ENCODE measurements at regions not wholly inside any gene's neighbourhood (a gene's known extent, or its start where the extent isn't known, plus 50 kb on each side); places are given as distances from the start of the nearest gene placed in this dataset.

- H3K9ac ChIP-seq (replicated peaks in 1 of 4; ENCODE audit: extremely low read depth in 1 of 4, low read depth in 3 of 4, low read length in 3 of 4), result no peak overlapping the region
- no peaks in the 10 kb centered on the region for H3K36me3 ChIP-seq (ENCODE audit: control insufficient read depth in 2 of 4, insufficient read depth in 4 of 4, low read length in 3 of 4)
- no peaks in the 10 kb centered on the region for H3K9me3 ChIP-seq (ENCODE audit: insufficient read depth in 2 of 2, low read depth in 1 of 2, low read length in 1 of 2)
- no peak overlapping the region for H3K23ac ChIP-seq (ENCODE audit: insufficient read length)
- FAIRE-seq, result no peak
- DNase-seq (ENCODE audit: low read depth in 1 of 2, low spot score in 2 of 2), result no peak
- no peaks in the 10 kb centered on the region for H3K23me2 ChIP-seq (ENCODE audit: low read depth, low read length)
- POLR2A ChIA-PET (ENCODE audit: partially characterized antibody), result no interaction called here
- no peak overlapping the region for H3K56ac ChIP-seq (replicated peaks; ENCODE audit: insufficient read length, low read depth, low read length)
- peaks cover 0 to 2% of the 10 kb centered on the region in 2 experiments for H4K20me1 ChIP-seq (replicated peaks in 1 of 2; ENCODE audit: control insufficient read depth in 1 of 2, insufficient read depth in 2 of 2, low read length in 2 of 2)
- no peak overlapping the region for H3K18ac ChIP-seq (ENCODE audit: extremely low read depth, low read length)
- H2BK20ac ChIP-seq (ENCODE audit: low read length), result no peak overlapping the region
- H4K91ac ChIP-seq (replicated peaks; ENCODE audit: insufficient read length, low read length), result no peak overlapping the region
- H2BK5ac ChIP-seq (ENCODE audit: low read depth, low read length), result no peak overlapping the region
- no peak overlapping the region for H2BK15ac ChIP-seq (ENCODE audit: low read length)
- TF ChIP-seq CREB1 (IDR thresholded peaks at IDR 0.05) (no peak), POU5F1 (IDR thresholded peaks at IDR 0.05; ENCODE audit: low read depth, low read length) (no peak), EGR1 (IDR thresholded peaks at IDR 0.05; ENCODE audit: borderline replicate concordance, low read depth, low read length) (no peak), EP300 (IDR thresholded peaks at IDR 0.05; ENCODE audit: borderline replicate concordance in 1 of 2, low read depth in 2 of 2, low read length in 2 of 2) (no peak), BRCA1 (IDR thresholded peaks at IDR 0.05; ENCODE audit: low read depth, low read length) (no peak), SRF (IDR thresholded peaks at IDR 0.05; ENCODE audit: low read depth, low read length) (no peak), SP1 (IDR thresholded peaks at IDR 0.05; ENCODE audit: low read depth, low read length) (no peak), EZH2 (IDR thresholded peaks at IDR 0.05; ENCODE audit: low read depth, low read length, severe bottlenecking) (no peak), BCL11A (IDR thresholded peaks at IDR 0.05; ENCODE audit: low read depth in 2 of 2, low read length in 2 of 2) (no peak)
- H3K4ac ChIP-seq (replicated peaks; ENCODE audit: insufficient read length, low read depth, low read length), result no peak overlapping the region
- CTCF ChIA-PET (ENCODE audit: partially characterized antibody), result interaction anchor here (1.0 to 2.2 kb wide), 2 partner anchors 14 to 24 kb away, joined by 3 to 10 read pairs; no protein-coding TSS in a partner anchor
- H3K14ac ChIP-seq (ENCODE audit: insufficient read length), result no peak overlapping the region
- no peak overlapping the region for H2BK12ac ChIP-seq (ENCODE audit: low read depth, low read length)
- H3K27me3 ChIP-seq (replicated peaks in 1 of 4; ENCODE audit: control insufficient read depth in 3 of 4, extremely low read depth in 1 of 4, insufficient read depth in 3 of 4, low read length in 3 of 4), result no peaks in the 10 kb centered on the region
- no peak overlapping the region for H3K27ac ChIP-seq (ENCODE audit: low read depth, low read length)
- no peaks in the 10 kb centered on the region for H3K79me2 ChIP-seq (ENCODE audit: control insufficient read depth in 1 of 2, insufficient read depth in 2 of 2, low read length in 2 of 2)
- H2BK120ac ChIP-seq (replicated peaks; ENCODE audit: low read depth, low read length), result no peak overlapping the region
- no peak overlapping the region for H2AFZ ChIP-seq (ENCODE audit: low read length)
- H3K79me1 ChIP-seq (ENCODE audit: low read depth, low read length), result no peaks in the 10 kb centered on the region
- no peak overlapping the region for H3K4me2 ChIP-seq (ENCODE audit: insufficient read depth in 1 of 2, low read depth in 2 of 2, low read length in 2 of 2)
- 81% methylated on average over 10 of the region's 10 CpGs; no CpG with 5 or more reads in 1 of the 2 experiments for WGBS, 2 experiments (ENCODE audit: extremely low coverage in 1 of 2, insufficient coverage in 1 of 2, insufficient read length in 1 of 2, insufficient replicate concordance in 2 of 2, low coverage in 1 of 2, low lambda C conversion rate in 2 of 2, missing lambda C conversion rate in 1 of 2)
- H3K4me3 ChIP-seq (ENCODE audit: extremely low read depth in 1 of 4, insufficient read depth in 2 of 4, low read depth in 3 of 4, low read length in 4 of 4), result no peak overlapping the region
- no peaks in the 10 kb centered on the region; a peak in 1 of 7 replicates for H3K4me1 ChIP-seq (replicated peaks in 1 of 4; ENCODE audit: control insufficient read depth in 3 of 4, insufficient read depth in 4 of 4, low read length in 3 of 4)
- H4K5ac ChIP-seq (ENCODE audit: insufficient read length, low read depth, low read length), result no peak overlapping the region
- no peak overlapping the region for H2AK5ac ChIP-seq (ENCODE audit: low read depth, low read length)
- no peak overlapping the region for H4K8ac ChIP-seq (ENCODE audit: extremely low read depth, insufficient read depth, low read length)
These were observed 57.3 kb upstream of the CSF3R start for GRCh38 chr1:36540056-36540455.

All from H1 (cell line).